Suppressor macrophage treated with lipopolysaccharide for 4 hours (primary cell): ENCODE measurements at regions not wholly inside any gene's neighbourhood (a gene's known extent, or its start where the extent isn't known, plus 50 kb on each side); places are given as distances from the start of the nearest gene placed in this dataset.
"Not testable (repeated sequence)": the region's sequence is repeated elsewhere in the genome, so short reads cannot be mapped to it uniquely, and the experiment has no call there.

ENCODE experiments used
- DNase-seq: peaks from one replicate; pipeline ENCODE4 v3.0.0-alpha.2; 2020

DNA sequence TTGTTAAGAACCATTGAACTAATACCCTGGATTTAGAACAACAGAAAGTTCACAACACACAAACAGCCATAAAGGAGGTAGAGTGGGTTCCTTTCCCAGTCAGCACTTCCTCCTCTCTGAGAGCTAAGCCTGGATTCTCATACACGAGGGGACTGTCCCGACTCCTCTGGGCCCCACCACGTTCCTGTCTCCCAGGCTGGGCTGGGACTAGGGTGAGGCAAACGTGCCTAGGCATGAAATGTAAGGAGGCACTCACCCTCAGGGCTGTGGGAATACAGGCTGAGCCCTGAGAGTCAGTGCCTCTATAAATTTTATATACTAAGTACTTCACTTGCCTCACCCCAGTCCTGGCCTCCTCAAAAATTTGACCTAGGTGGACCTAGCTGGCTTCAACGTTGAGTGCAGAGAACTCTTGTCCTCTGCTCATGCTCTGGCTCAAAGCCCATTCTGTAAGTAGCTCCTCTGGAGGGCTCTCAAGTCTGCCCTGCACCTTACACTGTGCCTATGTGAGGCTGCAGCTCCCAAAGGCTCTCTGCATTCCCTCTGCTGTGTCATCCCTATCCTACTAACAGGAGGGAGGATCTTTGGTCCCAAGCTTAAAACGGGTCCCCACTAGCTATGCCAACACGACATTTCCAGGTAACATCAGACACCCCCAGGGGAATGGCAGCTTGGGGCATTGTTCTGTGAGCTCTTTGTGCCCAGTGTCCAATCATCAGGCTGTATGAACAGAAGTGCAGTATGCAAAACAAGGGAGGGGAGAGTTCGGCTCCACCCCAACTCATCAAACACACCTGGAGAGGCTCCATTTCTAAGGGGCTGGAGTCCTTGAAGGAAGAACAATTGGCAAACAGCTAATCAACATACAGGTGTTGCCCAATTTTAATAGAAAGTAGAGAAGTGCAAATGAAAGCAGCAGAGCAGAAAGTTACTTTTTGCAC is 233.2 kb downstream of the RPLP1 start:
- no peak for DNase-seq

DNA sequence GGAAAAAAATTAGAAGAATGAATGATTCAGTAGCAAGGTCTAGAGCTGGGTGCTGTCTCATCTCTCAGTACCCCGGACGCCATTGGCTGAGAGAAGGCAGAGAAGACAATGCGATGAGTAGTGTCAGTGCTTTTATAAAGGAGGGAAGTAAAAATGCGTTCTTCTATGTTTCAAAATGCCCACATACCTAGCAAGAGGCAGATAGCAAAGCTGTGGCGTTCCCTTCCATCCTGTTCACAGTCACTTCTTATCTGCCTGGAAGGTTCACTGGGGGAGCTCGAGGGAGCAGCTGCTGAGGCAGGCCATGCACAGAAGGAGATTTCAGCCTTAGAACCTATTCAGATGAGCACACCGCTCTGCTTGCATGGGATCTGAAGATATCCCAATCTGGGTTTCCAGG is 234.0 kb downstream of the RPLP1 start:
- no peak for DNase-seq

DNA sequence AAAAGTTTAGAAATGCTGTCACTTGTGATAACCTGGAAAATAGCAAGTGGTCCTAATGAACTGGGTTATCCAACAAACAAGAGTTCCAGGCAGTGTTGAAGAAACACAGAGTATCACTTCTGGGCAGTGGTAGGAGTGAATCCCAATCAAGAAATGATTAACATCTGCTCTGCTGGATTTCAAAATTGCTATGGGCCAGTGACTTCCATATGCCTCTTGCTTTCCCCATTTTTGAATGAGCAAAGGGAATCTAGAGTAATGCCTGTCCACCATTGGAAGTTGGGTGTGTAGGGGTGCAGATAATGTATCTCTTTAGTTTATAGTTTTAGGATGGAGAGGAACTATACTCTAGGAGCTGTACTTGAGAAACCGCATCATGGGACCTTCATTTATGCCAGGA is 236.5 kb downstream of the RPLP1 start:
- no peak for DNase-seq

- no peak for DNase-seq
These were observed 238.8 kb downstream of the RPLP1 start for GRCh38 chr15:69691307-69692015.

- DNase-seq, result no peak
These were observed 239.7 kb downstream of the RPLP1 start for GRCh38 chr15:69692342-69692741.

GRCh38 chr15:69693059-69693458 is 240.4 kb downstream of the RPLP1 start:
- peak; percentile 15 for DNase-seq

DNA sequence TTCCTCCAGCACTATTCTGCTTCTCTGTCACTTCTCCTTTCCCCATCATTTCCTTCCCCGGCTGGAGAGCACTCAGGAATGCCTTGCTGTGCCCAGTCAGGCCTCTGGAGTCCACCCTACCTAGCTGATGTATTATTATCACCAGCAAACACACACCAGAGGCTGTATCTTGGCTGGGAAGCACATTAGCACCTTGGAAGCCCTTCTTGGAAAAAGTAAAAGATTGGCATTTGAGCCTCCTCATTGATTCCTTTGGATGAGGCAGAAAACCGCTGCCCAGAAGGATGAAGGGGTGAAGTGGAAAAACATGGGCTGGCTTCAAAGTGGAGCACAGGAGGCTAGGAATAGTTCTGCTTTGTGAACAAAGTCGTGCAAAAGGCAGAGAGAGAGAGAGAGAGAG is 244.3 kb downstream of the RPLP1 start:
- DNase-seq, result no peak

- DNase-seq, result peak; percentile 87
These were observed 245.3 kb downstream of the RPLP1 start for GRCh38 chr15:69697916-69698315.

DNA sequence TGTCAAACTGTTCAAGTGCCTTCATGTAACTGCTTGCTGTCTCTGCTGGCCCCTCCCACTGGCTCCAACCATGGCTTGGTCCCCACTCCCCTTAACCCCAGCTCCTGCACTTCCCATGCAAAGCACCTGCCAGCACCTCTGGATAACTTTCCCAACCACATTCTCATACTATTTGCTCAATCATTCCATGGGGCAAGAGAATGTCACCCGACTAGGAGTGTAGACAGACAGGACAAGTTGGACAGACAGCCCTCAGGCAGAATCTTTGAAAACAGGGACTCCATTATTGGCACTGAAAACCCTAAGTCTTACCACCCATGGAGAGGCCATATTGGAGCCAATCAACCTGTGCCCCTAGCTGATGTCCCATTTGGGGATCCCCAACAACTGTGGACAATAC is 246.5 kb downstream of the RPLP1 start:
- DNase-seq, result no peak

DNA sequence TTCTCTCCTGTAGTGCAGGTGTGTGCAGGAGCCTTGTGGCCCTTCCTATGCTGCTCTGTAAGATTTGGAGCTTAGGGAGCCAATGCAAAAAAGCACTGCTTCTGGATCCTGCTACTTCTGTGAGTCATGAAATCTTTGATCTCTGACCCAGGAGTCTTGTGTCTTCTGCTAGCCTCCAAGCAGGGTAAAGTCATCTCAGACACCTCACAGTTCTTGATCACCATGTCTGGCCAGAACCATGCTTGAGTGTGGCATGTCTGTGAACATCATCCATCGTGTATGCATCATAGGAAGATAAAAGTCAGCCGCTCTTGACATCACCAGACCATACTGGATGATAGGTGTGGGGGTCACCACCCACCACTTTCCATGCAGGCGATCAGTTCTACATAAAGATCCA is 247.8 kb downstream of the RPLP1 start:
- no peak for DNase-seq

- DNase-seq, result no peak
These were observed 248.6 kb downstream of the RPLP1 start for GRCh38 chr15:69701198-69701597.

- no peak for DNase-seq
These were observed 251.0 kb downstream of the RPLP1 start for GRCh38 chr15:69703532-69704187.

DNA sequence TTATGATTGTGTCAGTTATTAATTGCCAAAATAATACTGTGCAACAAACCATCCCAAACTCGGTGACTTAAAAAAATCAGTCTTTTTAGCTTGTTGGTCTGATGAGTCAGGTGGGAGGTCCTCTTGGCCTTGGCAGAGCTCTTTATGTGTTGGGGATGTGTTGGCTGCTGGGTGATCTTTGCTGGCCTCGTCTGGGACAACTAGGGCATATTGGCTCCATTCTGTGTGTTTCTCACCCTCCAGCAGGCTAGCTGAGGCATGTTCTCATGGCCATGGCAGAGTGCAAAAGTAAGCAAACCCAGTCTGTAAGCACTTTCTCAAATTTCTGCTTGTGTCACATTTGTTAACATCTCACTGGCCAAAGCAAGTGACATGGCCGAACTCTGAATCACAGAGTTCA is 251.6 kb downstream of the RPLP1 start:
- DNase-seq, result no peak

GRCh38 chr15:69704700-69705099 is 252.1 kb downstream of the RPLP1 start:
- no peak for DNase-seq

DNA sequence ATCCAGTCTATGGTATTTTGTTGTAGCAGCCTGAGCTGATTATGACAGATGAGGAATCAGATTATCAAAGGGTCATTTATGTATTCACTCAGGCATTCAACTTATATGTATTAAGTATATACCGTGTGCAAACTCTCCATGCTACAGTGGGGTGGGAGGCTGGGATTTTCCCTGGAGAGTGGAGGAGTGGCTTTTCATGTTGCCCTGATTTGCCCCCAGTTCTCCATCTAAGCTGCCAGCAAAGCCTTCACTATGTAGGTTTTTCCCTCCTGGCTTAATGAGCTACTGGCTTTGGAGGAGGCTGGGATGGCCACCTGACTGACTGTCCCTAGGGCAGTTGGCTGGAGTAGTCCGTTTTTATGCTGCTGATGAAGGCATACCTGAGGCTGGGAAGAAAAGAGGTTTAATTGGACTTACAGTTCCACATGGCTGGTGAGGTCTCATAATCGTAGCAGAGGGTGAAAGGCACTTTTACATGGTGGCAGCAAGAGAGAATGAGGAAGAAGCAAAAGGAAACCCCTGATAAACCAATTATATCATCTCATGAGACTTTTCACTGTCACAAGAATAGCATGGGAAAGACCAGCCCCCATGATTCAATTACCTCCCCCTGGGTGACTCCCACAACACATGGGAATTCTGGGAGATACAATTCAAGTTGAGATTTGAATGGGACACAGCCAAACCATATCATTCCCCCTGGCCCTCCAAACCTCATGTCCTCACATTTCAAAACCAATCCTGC is 253.9 kb downstream of the RPLP1 start:
- DNase-seq, result peak; percentile 39

GRCh38 chr15:69707241-69707640 is 254.6 kb downstream of the RPLP1 start:
- not testable (repeated sequence) for DNase-seq

DNA sequence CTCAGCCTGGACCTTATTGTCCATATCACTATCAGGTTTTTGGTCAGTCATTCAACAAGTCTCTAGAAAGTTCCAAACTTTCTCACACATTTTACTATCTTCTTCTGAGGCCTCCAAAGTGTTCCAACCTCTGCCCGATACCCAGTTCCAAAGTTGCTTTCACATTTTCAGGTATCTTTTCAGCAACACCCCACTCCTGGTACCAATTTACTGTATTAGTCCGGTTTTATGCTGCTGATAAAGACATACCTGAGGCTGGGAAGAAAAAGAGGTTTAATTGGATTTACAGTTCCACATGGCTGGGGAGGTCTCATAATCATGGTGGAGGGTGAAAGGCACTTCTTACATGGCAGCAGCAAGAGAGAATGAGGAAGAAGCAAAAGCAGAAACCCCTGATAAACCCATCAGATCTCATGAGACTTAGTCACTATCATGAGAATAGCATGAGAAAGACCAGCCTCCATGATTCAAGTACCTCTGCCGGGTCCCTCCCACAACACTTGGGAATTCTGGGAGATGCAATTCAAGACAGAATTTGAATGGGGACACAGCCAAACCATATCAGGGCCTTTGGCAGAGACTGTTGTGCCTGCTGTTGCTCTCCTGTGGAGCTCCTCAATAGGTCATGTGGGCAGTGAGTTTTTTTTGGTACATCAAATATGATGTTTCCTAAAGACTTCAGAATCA is 256.0 kb downstream of the RPLP1 start:
- DNase-seq, result not testable (repeated sequence)

DNA sequence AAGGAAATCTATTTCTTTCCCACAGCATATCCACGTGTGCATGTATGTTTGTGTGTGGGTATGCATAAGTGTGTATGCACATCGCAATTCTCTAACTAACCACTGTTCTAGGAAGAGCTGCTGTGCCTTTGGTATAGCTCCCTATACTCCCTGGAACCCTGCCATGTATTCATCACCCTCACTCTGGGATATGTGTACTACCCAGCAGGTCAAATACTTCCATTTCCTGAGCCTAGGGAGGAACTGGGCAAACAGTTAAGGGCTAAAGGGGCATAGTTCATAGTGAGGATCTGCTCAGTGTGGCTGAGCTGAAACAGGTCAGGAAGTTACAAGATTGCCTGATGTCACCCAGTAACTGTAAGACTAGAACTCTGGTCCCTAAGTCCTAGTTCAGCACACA is 260.4 kb downstream of the RPLP1 start:
- DNase-seq, result no peak

GRCh38 chr15:69713726-69714559 is 261.3 kb downstream of the RPLP1 start:
- DNase-seq, result no peak

DNA sequence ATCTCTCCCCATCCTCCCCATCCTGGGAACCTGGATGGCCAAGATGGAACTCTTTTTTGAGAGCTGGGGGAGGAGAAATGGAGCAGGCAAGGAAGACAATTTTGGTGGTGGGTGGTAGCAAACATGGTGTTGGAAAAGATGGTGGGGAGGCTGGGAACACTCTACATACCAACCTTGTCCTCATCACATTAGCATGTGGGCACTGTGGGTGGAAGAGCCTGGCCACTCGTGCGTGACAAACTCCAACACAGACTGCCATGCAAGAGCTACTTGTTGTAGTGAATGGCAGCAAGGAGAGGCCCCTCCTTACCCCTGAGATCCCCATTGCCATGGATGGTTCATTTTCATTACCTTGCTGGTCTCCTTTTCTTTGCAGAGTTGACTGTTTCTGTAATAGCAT is 262.6 kb downstream of the RPLP1 start:
- DNase-seq, result no peak

GRCh38 chr15:69718436-69718835 is 265.8 kb downstream of the RPLP1 start:
- peak; percentile 34 for DNase-seq
